ENCODE measurements at regions not wholly inside any gene's neighbourhood (a gene's known extent, or its start where the extent isn't known, plus 50 kb on each side); places are given as distances from the start of the nearest gene placed in this dataset.
"Not testable (repeated sequence)": the region's sequence is repeated elsewhere in the genome, so short reads cannot be mapped to it uniquely, and the experiment has no call there.

DNA sequence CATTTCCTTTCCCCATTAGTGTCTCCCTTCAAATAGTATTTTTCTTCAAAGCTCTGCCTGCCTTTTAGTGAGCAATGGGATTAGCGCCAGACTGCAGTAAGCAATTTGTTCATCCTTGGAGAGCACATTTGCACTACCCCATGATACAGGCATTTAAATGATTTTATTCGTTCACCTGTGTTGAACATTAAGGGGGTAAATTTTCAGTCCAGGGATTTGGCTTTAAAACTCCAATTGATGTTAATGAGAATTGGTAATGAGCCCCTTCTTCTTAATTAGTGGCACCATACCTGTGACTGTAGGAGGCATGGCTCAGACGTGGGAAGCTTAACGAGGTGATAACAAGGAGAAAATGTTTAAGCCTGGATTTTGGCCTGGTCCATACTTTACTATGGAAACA is 161.4 kb upstream of the NANOGP8 start:
- no peak for TF ChIP-seq CTCF (IDR thresholded peaks at IDR 0.05; ENCODE audit: poor library complexity, severe bottlenecking)
- H3K27me3 ChIP-seq (ENCODE audit: insufficient read depth, poor library complexity, severe bottlenecking) = no peaks in the 10 kb centered on the region
- H3K27ac ChIP-seq (ENCODE audit: poor library complexity, severe bottlenecking) = no peak overlapping the region
- no peak overlapping the region for H3K4me3 ChIP-seq (ENCODE audit: severe bottlenecking)
- DNase-seq (ENCODE audit: low spot score) (no peak), ATAC-seq (ENCODE audit: low read depth) (no peak)
- no peaks in the 10 kb centered on the region for H3K9me3 ChIP-seq (ENCODE audit: severe bottlenecking)
- peaks cover 3% of the 10 kb centered on the region for H3K4me1 ChIP-seq (ENCODE audit: insufficient read depth, poor library complexity, severe bottlenecking)
- no peaks in the 10 kb centered on the region for H3K36me3 ChIP-seq (ENCODE audit: low read depth)

DNA sequence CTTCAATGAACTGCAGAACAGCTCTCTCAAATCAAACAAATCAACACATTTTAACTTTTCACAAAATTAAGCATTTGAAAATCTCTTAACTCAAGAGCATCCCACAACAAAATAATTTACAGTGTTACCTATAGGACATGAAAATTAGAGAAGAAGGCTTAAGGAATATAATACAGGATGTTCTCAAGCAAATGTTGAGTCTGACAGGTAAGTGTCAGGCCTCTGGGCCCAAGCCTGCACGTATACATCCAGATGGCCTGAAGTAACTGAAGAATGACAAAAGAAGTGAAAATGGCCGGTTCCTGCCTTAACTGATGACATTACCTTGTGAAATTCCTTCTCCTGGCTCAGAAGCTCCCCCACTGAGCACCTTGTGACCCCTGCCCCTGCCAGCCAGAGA is 160.6 kb upstream of the NANOGP8 start:
- not testable (repeated sequence) for H3K27ac ChIP-seq (ENCODE audit: poor library complexity, severe bottlenecking); H3K27me3 ChIP-seq (ENCODE audit: insufficient read depth, poor library complexity, severe bottlenecking); H3K36me3 ChIP-seq (ENCODE audit: low read depth); H3K4me3 ChIP-seq (ENCODE audit: severe bottlenecking); H3K9me3 ChIP-seq (ENCODE audit: severe bottlenecking); H3K4me1 ChIP-seq (ENCODE audit: insufficient read depth, poor library complexity, severe bottlenecking); ATAC-seq (ENCODE audit: low read depth); DNase-seq (ENCODE audit: low spot score)

- H3K36me3 ChIP-seq (ENCODE audit: low read depth) = no peaks in the 10 kb centered on the region
Measured at GRCh38 chr15:35244227-35244626, 159.1 kb upstream of the NANOGP8 start.

GRCh38 chr15:35243758-35244157 is 158.7 kb upstream of the NANOGP8 start:
- DNase-seq (ENCODE audit: low spot score) (no peak), ATAC-seq (ENCODE audit: low read depth) (0 out of 3 replicates have a peak, but pooled peaks have one; percentile 45)
- Histone ChIP-seq H3K27ac (ENCODE audit: poor library complexity, severe bottlenecking) (no peak overlapping the region), H3K4me3 (ENCODE audit: severe bottlenecking) (no peak overlapping the region), H3K36me3 (ENCODE audit: low read depth) (no peaks in the 10 kb centered on the region), H3K27me3 (ENCODE audit: insufficient read depth, poor library complexity, severe bottlenecking) (no peaks in the 10 kb centered on the region), H3K4me1 (ENCODE audit: insufficient read depth, poor library complexity, severe bottlenecking) (peaks cover 3% of the 10 kb centered on the region), H3K9me3 (ENCODE audit: severe bottlenecking) (no peaks in the 10 kb centered on the region)
- TF ChIP-seq CTCF (IDR thresholded peaks at IDR 0.05; ENCODE audit: poor library complexity, severe bottlenecking) = no peak

More at GRCh38 chr15:35244227-35244626, 159.1 kb upstream of the NANOGP8 start:
- Histone ChIP-seq H3K9me3 (ENCODE audit: severe bottlenecking) (no peaks in the 10 kb centered on the region), H3K27ac (ENCODE audit: poor library complexity, severe bottlenecking) (no peak overlapping the region), H3K4me1 (ENCODE audit: insufficient read depth, poor library complexity, severe bottlenecking) (peaks cover 3% of the 10 kb centered on the region), H3K27me3 (ENCODE audit: insufficient read depth, poor library complexity, severe bottlenecking) (no peaks in the 10 kb centered on the region), H3K4me3 (ENCODE audit: severe bottlenecking) (no peak overlapping the region)
- DNase-seq (ENCODE audit: low spot score) = no peak
- no peak for ATAC-seq (ENCODE audit: low read depth)
- no peak for TF ChIP-seq CTCF (IDR thresholded peaks at IDR 0.05; ENCODE audit: poor library complexity, severe bottlenecking)

DNA sequence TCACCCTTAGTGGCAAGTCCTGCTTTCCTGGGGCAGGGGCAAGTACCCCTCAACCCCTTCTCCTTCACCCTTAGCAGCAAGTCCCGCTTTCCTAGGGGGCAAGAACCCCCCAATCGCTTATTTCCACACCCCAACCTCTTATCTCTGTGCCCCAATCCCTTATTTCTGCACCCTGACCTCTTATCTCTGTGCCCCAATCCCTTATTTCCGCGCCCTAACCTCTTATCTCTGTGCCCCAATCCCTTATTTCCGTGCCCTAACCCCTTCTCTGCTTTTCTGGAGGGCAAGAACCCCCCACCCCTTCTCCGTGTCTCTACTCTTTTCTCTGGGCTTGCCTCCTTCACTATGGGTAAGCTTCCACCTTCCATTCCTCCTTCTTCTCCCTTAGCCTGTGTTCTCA is 154.6 kb upstream of the NANOGP8 start:
- not testable (repeated sequence) for H3K9me3 ChIP-seq (ENCODE audit: severe bottlenecking); H3K27me3 ChIP-seq (ENCODE audit: insufficient read depth, poor library complexity, severe bottlenecking); H3K36me3 ChIP-seq (ENCODE audit: low read depth); H3K4me1 ChIP-seq (ENCODE audit: insufficient read depth, poor library complexity, severe bottlenecking); DNase-seq (ENCODE audit: low spot score); H3K27ac ChIP-seq (ENCODE audit: poor library complexity, severe bottlenecking); H3K4me3 ChIP-seq (ENCODE audit: severe bottlenecking); ATAC-seq (ENCODE audit: low read depth)

DNA sequence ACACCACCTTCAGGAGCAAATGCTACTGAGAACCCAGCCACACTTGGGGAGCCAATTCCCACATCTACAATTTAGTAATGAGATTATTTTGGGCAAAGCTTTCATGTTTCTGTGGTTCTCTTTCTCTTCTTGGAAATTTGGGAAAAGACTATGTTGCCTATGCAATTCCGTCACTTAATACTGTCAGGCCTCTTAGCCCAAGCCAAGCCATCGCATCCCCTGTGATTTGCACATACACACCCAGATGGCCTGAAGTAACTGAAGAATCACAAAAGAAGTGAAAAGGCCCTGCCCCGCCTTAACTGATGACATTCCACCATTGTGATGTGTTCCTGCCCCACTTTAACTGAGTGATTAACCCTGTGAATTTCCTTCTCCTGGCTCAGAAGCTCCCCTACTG is 153.4 kb upstream of the NANOGP8 start:
- ATAC-seq (ENCODE audit: low read depth) = not testable (repeated sequence)

More for the DNA sequence above, 153.4 kb upstream of the NANOGP8 start:
- H3K27me3 ChIP-seq (ENCODE audit: insufficient read depth, poor library complexity, severe bottlenecking); H3K4me3 ChIP-seq (ENCODE audit: severe bottlenecking); H3K4me1 ChIP-seq (ENCODE audit: insufficient read depth, poor library complexity, severe bottlenecking); DNase-seq (ENCODE audit: low spot score); H3K9me3 ChIP-seq (ENCODE audit: severe bottlenecking); H3K27ac ChIP-seq (ENCODE audit: poor library complexity, severe bottlenecking); H3K36me3 ChIP-seq (ENCODE audit: low read depth): not testable (repeated sequence)
